Neural cell (in vitro differentiated cells): ENCODE measurements at regions not wholly inside any gene's neighbourhood (a gene's known extent, or its start where the extent isn't known, plus 50 kb on each side); places are given as distances from the start of the nearest gene placed in this dataset.

Experiments used
- H2AFZ ChIP-seq: fragments of 200-600, 300-800 bp; sonication (generic), shearing (Covaris generic); 2 replicates; pipeline ENCODE4 v1.6.0; 2014; ENCODE audit warnings: low read depth, mild to moderate bottlenecking, antibody characterized with exemption, low read length, moderate library complexity
- H3F3A ChIP-seq: fragments of 200-600 bp; shearing (Covaris generic); 2 replicates; pipeline ENCODE4 v1.6.1; 2016; ENCODE audit warnings: mild to moderate bottlenecking, moderate library complexity, mixed read lengths, antibody characterized with exemption, low read length; ENCODE audit not compliant: insufficient read depth, poor library complexity, severe bottlenecking
- H3K27ac ChIP-seq: fragments of 200-600, 300-800 bp; sonication (generic), shearing (Covaris generic); 2 replicates; pipeline ENCODE4 v1.5.1; 2014; ENCODE audit warnings: mild to moderate bottlenecking, low read length, moderate library complexity
- H3K27me3 ChIP-seq: fragments of 300-800, 200-600 bp; sonication (generic), shearing (Covaris generic); 2 replicates; pipeline ENCODE4 v1.6.0; 2014; ENCODE audit warnings: mild to moderate bottlenecking, low read depth, low read length, moderate library complexity; ENCODE audit not compliant: insufficient read depth
- H3K36me3 ChIP-seq: fragments of 300-800, 200-600 bp; sonication (generic), shearing (Covaris generic); 2 replicates; pipeline ENCODE4 v1.5.1; 2014; ENCODE audit warnings: mild to moderate bottlenecking, antibody characterized with exemption, low read length, moderate library complexity; ENCODE audit not compliant: insufficient read depth
- H3K4me2 ChIP-seq: fragments of 300-800, 200-600 bp; sonication (generic), shearing (Covaris generic); 2 replicates; pipeline ENCODE4 v1.6.0; 2014; ENCODE audit warnings: mild to moderate bottlenecking, low read length
- H3K4me3 ChIP-seq: fragments of 300-800, 200-600 bp; sonication (generic), shearing (Covaris generic); 2 replicates; pipeline ENCODE4 v1.5.1; 2014; ENCODE audit warnings: mild to moderate bottlenecking, low read length, moderate library complexity
- H3K79me2 ChIP-seq: fragments of 200-600 bp; shearing (Covaris generic); replicated peaks from 2 replicates; pipeline ENCODE4 v1.6.0; 2014; ENCODE audit warnings: mild to moderate bottlenecking, low read length, moderate library complexity; ENCODE audit not compliant: insufficient read depth
- H3K9ac ChIP-seq: fragments of 300-800, 200-600 bp; sonication (generic), shearing (Covaris generic); 2 replicates; pipeline ENCODE4 v1.6.1; 2016; ENCODE audit warnings: mild to moderate bottlenecking, low read length, mixed read lengths
- H3K9me2 ChIP-seq: fragments of 200-600 bp; shearing (Covaris generic); 2 replicates; pipeline ENCODE4 v1.6.1; 2016; ENCODE audit warnings: mild to moderate bottlenecking, low read length, mixed read lengths; ENCODE audit not compliant: insufficient read depth
- H3K9me3 ChIP-seq: fragments of 200-600, 300-800 bp; sonication (generic), shearing (Covaris generic); 2 replicates; pipeline ENCODE4 v1.6.1; 2016; ENCODE audit warnings: mild to moderate bottlenecking, mixed run types, low read length, moderate library complexity, mixed read lengths
- H4K20me1 ChIP-seq: fragments of 200-600 bp; shearing (Covaris generic); 2 replicates; pipeline ENCODE4 v1.6.1; 2016; ENCODE audit warnings: mild to moderate bottlenecking, mixed run types; ENCODE audit not compliant: insufficient read depth
- EP300 ChIP-seq: fragments of 450-650 bp; conservative IDR thresholded peaks from 2 replicates; pipeline ENCODE4 v1.6.1; 2014; ENCODE audit warnings: antibody characterized with exemption, mild to moderate bottlenecking, moderate library complexity; ENCODE audit not compliant: poor library complexity, severe bottlenecking
- EZH2 ChIP-seq: fragments of 200-600, 300-800 bp; shearing (Covaris generic), sonication (generic); IDR thresholded peaks from 2 replicates; pipeline ENCODE4 v1.6.1; 2014; ENCODE audit warnings: antibody characterized with exemption, low read length, borderline replicate concordance, mild to moderate bottlenecking; ENCODE audit not compliant: insufficient read depth, poor library complexity, severe bottlenecking
- MXI1 ChIP-seq: fragments of 450-650 bp; conservative IDR thresholded peaks from 2 replicates; pipeline ENCODE4 v1.6.1; 2014; ENCODE audit warnings: antibody characterized with exemption, mild to moderate bottlenecking; ENCODE audit not compliant: poor library complexity, severe bottlenecking
- POLR2AphosphoS5 ChIP-seq: IDR thresholded peaks from 2 replicates; pipeline ENCODE4 v1.6.1; 2012
- RAD21 ChIP-seq: fragments of 450-650 bp; conservative IDR thresholded peaks from 2 replicates; pipeline ENCODE4 v1.6.1; 2014; ENCODE audit warnings: antibody characterized with exemption, mild to moderate bottlenecking, moderate library complexity
- SMC3 ChIP-seq: fragments of 450-650 bp; conservative IDR thresholded peaks from 2 replicates; pipeline ENCODE4 v1.6.1; 2014; ENCODE audit warnings: antibody characterized with exemption, mild to moderate bottlenecking, moderate library complexity; ENCODE audit not compliant: poor library complexity
- TAF1 ChIP-seq: IDR thresholded peaks from 2 replicates; pipeline ENCODE4 v1.6.1; 2012; ENCODE audit warnings: low read depth
- TF ChIP-seq, protein P1 (sequence below): fragments of 450-650 bp; IDR thresholded peaks from 2 replicates; pipeline ENCODE4 v1.5.1; 2014; ENCODE audit warnings: antibody characterized with exemption, mild to moderate bottlenecking, moderate library complexity; ENCODE audit not compliant: poor library complexity, severe bottlenecking
- TF ChIP-seq, protein P2 (sequence below): IDR thresholded peaks from 2 replicates; pipeline ENCODE4 v1.6.1; 2012; ENCODE audit warnings: borderline replicate concordance

DNA sequence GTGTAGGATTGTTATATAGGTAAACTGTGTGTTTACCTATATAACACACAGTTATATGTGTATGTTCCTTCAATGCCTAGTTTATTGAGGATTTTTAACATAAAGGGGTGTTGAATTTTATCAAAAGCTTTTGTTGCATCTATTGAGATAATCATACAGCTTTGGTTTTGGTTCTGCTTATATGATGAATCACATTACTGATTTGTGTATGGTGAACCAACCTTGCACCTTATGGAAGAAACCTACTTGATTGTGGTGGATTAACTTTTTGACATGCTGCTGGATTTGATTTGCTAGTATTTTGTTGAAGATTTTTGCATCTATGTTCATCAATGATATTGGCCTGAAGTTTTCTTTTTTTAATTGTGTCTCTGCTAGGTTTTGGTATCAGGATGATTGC, 194.9 kb downstream of the TMEM167A start:
- TF ChIP-seq SMC3: no peak
- TF ChIP-seq EP300: no peak
- TF ChIP-seq, protein P1, sequence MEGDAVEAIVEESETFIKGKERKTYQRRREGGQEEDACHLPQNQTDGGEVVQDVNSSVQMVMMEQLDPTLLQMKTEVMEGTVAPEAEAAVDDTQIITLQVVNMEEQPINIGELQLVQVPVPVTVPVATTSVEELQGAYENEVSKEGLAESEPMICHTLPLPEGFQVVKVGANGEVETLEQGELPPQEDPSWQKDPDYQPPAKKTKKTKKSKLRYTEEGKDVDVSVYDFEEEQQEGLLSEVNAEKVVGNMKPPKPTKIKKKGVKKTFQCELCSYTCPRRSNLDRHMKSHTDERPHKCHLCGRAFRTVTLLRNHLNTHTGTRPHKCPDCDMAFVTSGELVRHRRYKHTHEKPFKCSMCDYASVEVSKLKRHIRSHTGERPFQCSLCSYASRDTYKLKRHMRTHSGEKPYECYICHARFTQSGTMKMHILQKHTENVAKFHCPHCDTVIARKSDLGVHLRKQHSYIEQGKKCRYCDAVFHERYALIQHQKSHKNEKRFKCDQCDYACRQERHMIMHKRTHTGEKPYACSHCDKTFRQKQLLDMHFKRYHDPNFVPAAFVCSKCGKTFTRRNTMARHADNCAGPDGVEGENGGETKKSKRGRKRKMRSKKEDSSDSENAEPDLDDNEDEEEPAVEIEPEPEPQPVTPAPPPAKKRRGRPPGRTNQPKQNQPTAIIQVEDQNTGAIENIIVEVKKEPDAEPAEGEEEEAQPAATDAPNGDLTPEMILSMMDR: no peak
- no peak for TF ChIP-seq TAF1
- TF ChIP-seq EZH2: no peak
- Histone ChIP-seq H3K79me2 (no peaks in the 10 kb centered on the region), H3K9ac (no peak overlapping the region), H3K4me3 (no peak overlapping the region), H3K9me3 (peaks cover 11% of the 10 kb centered on the region), H3K9me2 (no peaks in the 10 kb centered on the region), H2AFZ (no peak overlapping the region), H3K27me3 (no peaks in the 10 kb centered on the region), H4K20me1 (no peaks in the 10 kb centered on the region), H3K27ac (no peak overlapping the region), H3K4me2 (no peak overlapping the region), H3F3A (no peaks in the 10 kb centered on the region), H3K36me3 (no peaks in the 10 kb centered on the region)

DNA sequence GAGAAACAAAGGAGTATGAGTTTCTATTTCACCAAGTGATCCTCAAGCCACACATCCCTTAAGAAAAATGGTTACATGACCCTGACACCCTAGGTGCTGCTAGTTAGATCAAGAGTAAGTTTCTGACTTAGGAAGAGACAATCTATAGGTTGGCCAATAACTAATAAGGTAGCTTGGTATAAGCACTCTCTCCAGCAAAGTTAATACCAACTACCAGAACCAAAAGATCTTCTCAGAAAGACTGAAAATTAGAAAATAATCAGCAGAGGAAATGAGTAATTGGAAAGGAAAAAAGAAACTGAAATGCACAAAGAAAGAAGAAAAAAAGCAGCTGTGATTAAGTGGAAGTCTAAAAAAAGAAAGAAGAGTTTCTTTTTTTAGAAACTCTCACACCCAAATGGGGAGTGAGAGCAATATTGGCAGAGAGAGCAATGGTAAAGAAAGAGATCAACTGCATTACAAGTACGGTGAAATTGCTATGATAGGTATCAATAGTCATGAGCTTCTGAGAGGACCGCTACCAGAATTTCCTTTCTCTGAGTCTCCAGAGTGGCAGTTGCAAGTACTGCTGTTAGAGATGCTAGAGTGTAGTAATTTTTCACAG, 195.5 kb downstream of the TMEM167A start:
- H3K4me3 ChIP-seq: no peak overlapping the region
- no peak overlapping the region for H3K27ac ChIP-seq
- no peaks in the 10 kb centered on the region for H3K36me3 ChIP-seq
- no peaks in the 10 kb centered on the region for H3K9me2 ChIP-seq
- no peaks in the 10 kb centered on the region for H3F3A ChIP-seq
- no peak overlapping the region for H3K9ac ChIP-seq
- TF ChIP-seq EZH2 (no peak), EP300 (no peak), RAD21 (no peak), POLR2AphosphoS5 (no peak), TAF1 (no peak), MXI1 (no peak), SMC3 (no peak)
- TF ChIP-seq, protein P2, sequence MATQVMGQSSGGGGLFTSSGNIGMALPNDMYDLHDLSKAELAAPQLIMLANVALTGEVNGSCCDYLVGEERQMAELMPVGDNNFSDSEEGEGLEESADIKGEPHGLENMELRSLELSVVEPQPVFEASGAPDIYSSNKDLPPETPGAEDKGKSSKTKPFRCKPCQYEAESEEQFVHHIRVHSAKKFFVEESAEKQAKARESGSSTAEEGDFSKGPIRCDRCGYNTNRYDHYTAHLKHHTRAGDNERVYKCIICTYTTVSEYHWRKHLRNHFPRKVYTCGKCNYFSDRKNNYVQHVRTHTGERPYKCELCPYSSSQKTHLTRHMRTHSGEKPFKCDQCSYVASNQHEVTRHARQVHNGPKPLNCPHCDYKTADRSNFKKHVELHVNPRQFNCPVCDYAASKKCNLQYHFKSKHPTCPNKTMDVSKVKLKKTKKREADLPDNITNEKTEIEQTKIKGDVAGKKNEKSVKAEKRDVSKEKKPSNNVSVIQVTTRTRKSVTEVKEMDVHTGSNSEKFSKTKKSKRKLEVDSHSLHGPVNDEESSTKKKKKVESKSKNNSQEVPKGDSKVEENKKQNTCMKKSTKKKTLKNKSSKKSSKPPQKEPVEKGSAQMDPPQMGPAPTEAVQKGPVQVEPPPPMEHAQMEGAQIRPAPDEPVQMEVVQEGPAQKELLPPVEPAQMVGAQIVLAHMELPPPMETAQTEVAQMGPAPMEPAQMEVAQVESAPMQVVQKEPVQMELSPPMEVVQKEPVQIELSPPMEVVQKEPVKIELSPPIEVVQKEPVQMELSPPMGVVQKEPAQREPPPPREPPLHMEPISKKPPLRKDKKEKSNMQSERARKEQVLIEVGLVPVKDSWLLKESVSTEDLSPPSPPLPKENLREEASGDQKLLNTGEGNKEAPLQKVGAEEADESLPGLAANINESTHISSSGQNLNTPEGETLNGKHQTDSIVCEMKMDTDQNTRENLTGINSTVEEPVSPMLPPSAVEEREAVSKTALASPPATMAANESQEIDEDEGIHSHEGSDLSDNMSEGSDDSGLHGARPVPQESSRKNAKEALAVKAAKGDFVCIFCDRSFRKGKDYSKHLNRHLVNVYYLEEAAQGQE: no peak
- TF ChIP-seq, protein P1: no peak
- H4K20me1 ChIP-seq: no peaks in the 10 kb centered on the region
- H2AFZ ChIP-seq: no peak overlapping the region
- H3K4me2 ChIP-seq: no peak overlapping the region
- no peaks in the 10 kb centered on the region for H3K27me3 ChIP-seq
- peaks cover 11% of the 10 kb centered on the region for H3K9me3 ChIP-seq
- H3K79me2 ChIP-seq: no peaks in the 10 kb centered on the region
